IgD-negative memory B cell (primary cell): ENCODE measurements at regions not wholly inside any gene's neighbourhood (a gene's known extent, or its start where the extent isn't known, plus 50 kb on each side); places are given as distances from the start of the nearest gene placed in this dataset.

ENCODE experiments used
- H3K27ac Mint-ChIP-seq, 3 donors: one replicate each; pipeline ENCODE4 v1.8.0; 2020 to 2022; ENCODE audit warnings: mild to moderate bottlenecking in 3 of 3, mixed read lengths in 3 of 3, moderate library complexity in 1 of 3
- H3K27me3 Mint-ChIP-seq: one replicate; pipeline ENCODE4 v1.8.0; 2021; ENCODE audit warnings: mixed read lengths
- H3K36me3 Mint-ChIP-seq: one replicate; pipeline ENCODE4 v1.8.0; 2020; ENCODE audit warnings: mild to moderate bottlenecking, mixed read lengths
- H3K4me1 Mint-ChIP-seq, 3 donors: one replicate each; pipeline ENCODE4 v1.8.0; 2020 to 2022; ENCODE audit warnings: mixed read lengths in 3 of 3, mild to moderate bottlenecking in 1 of 3
- H3K4me3 Mint-ChIP-seq, 4 donors: one replicate each; pipeline ENCODE4 v1.8.0; 2020 to 2022; ENCODE audit warnings: mild to moderate bottlenecking in 4 of 4, mixed read lengths in 4 of 4, moderate library complexity in 3 of 4
- H3K9me3 Mint-ChIP-seq, 3 donors: one replicate each; pipeline ENCODE4 v1.8.0; 2020 to 2021; ENCODE audit warnings: mixed read lengths in 3 of 3, mild to moderate bottlenecking in 1 of 3

DNA sequence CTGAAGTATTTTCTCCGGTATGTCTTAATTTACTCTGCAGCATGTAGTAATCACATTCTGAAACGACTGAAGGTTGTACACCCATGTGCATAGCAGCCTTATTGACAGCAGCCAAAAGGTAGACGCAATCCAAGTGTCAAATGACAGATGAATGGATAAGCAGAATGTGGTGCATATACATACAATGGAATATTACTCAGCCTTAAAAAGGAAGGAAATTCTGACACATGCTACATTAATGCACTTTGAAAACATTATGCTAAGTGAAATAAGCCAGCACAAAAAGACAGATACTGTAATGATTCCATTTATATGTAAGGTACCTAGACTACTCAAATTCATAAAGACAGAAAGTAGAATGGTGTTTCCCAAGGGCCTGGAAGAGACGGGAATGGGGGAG lies 88.0 kb upstream of the EFEMP1 start:
- H3K4me3 Mint-ChIP-seq: no peak overlapping the region
- peaks cover 1% of the 10 kb centered on the region for H3K27me3 Mint-ChIP-seq
- H3K27ac Mint-ChIP-seq: no peak overlapping the region
- peaks cover 2 to 9% (median 7%) of the 10 kb centered on the region in 3 donors for H3K4me1 Mint-ChIP-seq
- H3K36me3 Mint-ChIP-seq: no peaks in the 10 kb centered on the region
- peaks cover 0 to 2% (median 0%) of the 10 kb centered on the region in 3 donors for H3K9me3 Mint-ChIP-seq

DNA sequence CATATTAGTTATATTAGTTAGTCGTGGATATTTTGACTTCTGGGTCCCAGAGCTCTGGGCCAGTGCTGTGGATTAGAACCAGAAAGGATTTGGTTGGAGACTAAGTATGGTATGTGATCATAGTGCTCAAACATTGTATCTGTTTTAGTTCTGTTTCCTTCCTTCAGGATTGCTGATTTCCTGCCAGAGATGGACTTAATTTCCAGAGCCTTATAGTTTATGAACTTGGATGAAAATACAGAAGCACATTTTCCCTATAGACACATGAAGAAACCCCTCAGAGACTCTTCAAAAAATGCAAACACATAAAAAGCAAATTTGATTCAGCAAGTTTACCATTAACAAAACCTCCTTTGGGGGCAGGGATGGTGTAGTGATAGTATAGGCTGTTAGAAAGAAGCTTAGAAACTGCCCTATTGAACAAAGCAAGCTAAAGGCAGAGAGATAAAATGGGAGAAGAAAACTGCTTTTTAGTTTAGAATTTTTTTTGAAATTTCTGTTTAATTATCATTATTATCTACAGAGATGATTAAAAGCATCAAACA lies 88.7 kb upstream of the EFEMP1 start:
- Mint-ChIP-seq H3K36me3 (no peaks in the 10 kb centered on the region), H3K4me3 (no peak overlapping the region), H3K9me3 (peaks cover 0 to 2% (median 0%) of the 10 kb centered on the region in 3 donors), H3K27me3 (peaks cover 1% of the 10 kb centered on the region), H3K27ac (no peak overlapping the region), H3K4me1 (peaks cover 2 to 9% (median 7%) of the 10 kb centered on the region in 3 donors)

DNA sequence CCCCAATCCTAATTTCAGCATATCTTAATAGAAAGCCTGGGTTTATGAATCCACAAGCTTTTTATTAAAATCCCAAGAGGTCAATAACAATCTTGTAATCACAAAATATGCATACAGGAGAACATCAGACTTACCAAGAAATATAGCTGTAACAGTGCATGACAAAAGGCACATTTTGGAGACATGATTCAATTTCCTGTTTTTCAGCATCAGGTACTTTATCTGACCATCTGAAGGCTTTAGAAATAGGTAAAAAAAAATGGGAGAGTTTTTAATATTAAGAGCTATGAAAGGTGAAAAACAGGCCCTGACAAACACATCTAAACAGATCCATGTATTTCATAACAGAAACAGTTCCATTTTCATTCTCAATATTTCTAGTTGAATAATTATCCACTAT lies 89.9 kb upstream of the EFEMP1 start:
- Mint-ChIP-seq H3K36me3 (no peaks in the 10 kb centered on the region), H3K27me3 (peaks cover 1% of the 10 kb centered on the region), H3K9me3 (peaks cover 0 to 2% (median 0%) of the 10 kb centered on the region in 3 donors), H3K4me1 (peaks cover 2 to 9% (median 7%) of the 10 kb centered on the region in 3 donors), H3K27ac (no peak overlapping the region), H3K4me3 (no peak overlapping the region)

DNA sequence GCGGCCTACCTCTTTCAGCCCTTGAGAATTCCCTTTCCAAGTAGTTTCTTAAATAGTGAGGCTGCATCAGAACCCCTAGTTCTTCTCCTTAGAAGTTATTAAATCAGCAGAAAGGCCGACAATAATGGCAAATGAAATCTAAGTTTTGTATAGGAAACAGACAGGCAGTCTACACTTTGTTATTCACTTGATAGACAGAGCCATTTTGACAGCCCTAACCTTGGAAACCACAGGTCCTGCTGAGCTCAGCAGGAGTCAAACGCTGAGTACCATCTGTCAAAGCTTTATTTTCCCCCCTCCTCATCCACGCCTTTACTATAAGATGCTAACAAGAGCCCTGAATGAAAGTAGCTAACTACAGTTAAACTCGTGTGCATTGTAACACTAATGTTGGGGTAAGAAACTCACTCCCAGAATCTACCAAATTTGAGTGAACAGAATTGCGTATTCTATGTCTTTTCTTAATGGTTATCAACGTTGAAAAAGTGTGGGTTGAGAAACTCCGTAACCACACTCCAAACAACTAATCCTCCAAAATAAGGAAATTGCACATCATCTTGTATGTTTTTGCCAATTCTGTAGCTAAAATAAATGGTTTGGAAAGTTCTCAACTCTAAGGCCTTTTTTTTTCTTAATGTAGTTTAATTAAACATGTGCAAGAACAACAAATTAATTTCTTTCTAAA lies 90.6 kb upstream of the EFEMP1 start:
- peaks cover 0 to 2% (median 0%) of the 10 kb centered on the region in 3 donors for H3K9me3 Mint-ChIP-seq
- H3K36me3 Mint-ChIP-seq: no peaks in the 10 kb centered on the region
- H3K4me1 Mint-ChIP-seq: peaks cover 2 to 9% (median 7%) of the 10 kb centered on the region in 3 donors
- no peak overlapping the region for H3K4me3 Mint-ChIP-seq
- no peak overlapping the region for H3K27ac Mint-ChIP-seq
- peaks cover 1% of the 10 kb centered on the region for H3K27me3 Mint-ChIP-seq

DNA sequence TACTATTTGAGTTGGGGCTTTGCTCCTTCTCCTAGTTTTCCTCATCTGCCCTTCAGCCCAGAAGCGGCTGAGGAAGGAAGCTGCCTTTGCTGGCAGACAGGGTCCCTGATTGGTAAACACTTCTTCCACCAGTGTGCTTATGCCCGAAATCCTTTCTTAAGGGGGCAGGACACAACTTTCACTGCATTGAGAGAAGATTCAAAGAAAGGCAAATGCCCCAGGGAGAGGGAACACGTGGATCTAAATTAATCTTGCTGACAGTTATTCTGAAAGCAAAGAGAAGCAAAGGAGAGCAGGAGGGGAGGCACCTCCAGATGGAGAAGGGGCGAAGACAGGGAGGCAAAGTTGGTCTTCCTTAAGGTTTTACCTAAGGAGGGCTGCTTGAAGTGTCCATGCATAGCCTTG lies 92.1 kb upstream of the EFEMP1 start:
- Mint-ChIP-seq H3K36me3 (no peaks in the 10 kb centered on the region), H3K9me3 (peaks cover 0 to 2% (median 0%) of the 10 kb centered on the region in 3 donors), H3K4me3 (peak overlapping the region in 2 of 4 donors; percentile 65 to 78), H3K27ac (peak overlapping the region in 1 of 3 donors; percentile 55), H3K27me3 (peaks cover 1% of the 10 kb centered on the region), H3K4me1 (peaks cover 2 to 9% (median 7%) of the 10 kb centered on the region in 3 donors)

DNA sequence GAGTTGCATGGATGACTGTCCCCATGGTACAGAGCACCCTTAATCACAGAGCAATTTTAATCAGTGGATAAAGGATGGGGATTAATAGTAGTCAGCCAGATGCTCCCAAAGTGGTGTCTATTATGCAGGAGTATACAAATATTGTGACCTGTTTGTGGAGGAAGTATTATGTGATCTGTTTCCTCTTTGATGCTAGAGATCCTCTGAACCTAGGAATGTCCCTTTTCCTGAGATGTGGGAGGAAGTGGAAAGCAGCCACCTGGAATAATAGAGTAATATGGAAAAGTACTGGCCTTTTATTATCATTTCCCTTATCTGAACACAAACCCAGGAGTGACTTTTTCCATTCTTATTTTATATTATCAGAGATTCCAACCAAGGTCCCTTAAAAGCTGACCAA lies 94.2 kb upstream of the EFEMP1 start:
- Mint-ChIP-seq H3K27ac (peak overlapping the region in 1 of 3 donors; percentile 39), H3K4me1 (peaks cover 2 to 9% (median 7%) of the 10 kb centered on the region in 3 donors), H3K36me3 (no peaks in the 10 kb centered on the region), H3K4me3 (no peak overlapping the region), H3K9me3 (no peaks in the 10 kb centered on the region), H3K27me3 (peaks cover 1% of the 10 kb centered on the region)

DNA sequence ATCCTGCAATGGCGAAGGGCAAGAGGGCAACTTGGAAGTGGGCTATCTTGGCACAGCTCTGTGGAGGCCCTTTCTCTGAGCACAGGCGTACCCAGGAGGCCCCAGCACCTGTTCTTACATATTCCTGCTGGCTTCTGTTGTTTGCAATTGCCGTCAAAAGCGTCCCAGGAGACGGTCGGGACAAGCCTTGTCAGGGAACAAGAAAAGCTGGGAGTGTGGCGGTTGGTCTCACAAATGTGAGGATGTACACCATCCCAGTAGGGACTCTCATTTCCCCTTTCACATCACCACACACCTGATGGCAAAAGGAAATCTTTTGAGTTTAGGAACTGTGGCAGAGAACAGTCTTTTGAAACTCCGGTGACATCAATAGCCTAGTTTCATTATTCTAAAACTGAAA lies 94.7 kb upstream of the EFEMP1 start:
- Mint-ChIP-seq H3K4me1 (peaks cover 2 to 9% (median 7%) of the 10 kb centered on the region in 3 donors), H3K9me3 (no peaks in the 10 kb centered on the region), H3K36me3 (no peaks in the 10 kb centered on the region), H3K27ac (no peak overlapping the region), H3K4me3 (no peak overlapping the region), H3K27me3 (peaks cover 1% of the 10 kb centered on the region)

DNA sequence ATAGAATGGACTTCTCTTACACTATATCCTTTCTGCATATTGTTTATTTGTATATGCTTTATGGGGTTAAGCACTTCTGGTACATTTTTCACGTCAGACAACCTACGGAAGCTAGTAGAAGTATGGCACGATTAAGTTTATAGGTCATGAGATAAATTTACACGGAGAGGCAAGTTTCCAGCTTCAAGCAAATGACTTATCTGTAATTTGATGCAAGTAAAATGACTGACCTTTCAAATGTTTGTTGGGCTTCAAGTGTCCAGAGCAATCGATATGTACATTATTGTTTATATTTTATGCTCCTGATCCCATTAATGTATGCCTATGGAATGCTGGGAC lies 97.5 kb upstream of the EFEMP1 start:
- no peak overlapping the region for H3K27ac Mint-ChIP-seq
- no peaks in the 10 kb centered on the region for H3K9me3 Mint-ChIP-seq
- no peaks in the 10 kb centered on the region for H3K27me3 Mint-ChIP-seq
- H3K36me3 Mint-ChIP-seq: no peaks in the 10 kb centered on the region
- no peak overlapping the region for H3K4me3 Mint-ChIP-seq
- H3K4me1 Mint-ChIP-seq: peaks cover 0 to 3% (median 2%) of the 10 kb centered on the region in 3 donors

DNA sequence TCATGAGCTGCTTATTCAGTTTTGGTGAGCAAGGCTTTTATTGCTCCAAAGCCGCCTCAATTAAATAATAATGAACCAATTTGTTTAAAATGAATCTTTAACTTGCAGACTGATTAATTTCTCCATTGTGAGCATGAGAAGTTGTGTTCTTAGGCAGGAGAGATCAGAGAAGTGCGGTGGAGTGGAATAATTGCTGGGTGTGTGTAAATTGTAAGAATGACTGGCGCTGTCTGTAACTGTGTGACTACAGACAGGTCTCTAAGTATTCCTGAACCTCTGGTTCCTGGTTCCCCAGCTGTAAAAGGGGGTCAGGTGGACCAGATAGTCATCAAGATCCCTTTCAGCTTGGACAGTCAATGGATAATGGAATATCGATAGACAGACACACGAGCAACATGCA lies 98.0 kb upstream of the EFEMP1 start:
- Mint-ChIP-seq H3K4me3 (no peak overlapping the region), H3K9me3 (no peaks in the 10 kb centered on the region), H3K4me1 (no peaks in the 10 kb centered on the region), H3K27ac (no peak overlapping the region), H3K36me3 (no peaks in the 10 kb centered on the region), H3K27me3 (no peaks in the 10 kb centered on the region)

DNA sequence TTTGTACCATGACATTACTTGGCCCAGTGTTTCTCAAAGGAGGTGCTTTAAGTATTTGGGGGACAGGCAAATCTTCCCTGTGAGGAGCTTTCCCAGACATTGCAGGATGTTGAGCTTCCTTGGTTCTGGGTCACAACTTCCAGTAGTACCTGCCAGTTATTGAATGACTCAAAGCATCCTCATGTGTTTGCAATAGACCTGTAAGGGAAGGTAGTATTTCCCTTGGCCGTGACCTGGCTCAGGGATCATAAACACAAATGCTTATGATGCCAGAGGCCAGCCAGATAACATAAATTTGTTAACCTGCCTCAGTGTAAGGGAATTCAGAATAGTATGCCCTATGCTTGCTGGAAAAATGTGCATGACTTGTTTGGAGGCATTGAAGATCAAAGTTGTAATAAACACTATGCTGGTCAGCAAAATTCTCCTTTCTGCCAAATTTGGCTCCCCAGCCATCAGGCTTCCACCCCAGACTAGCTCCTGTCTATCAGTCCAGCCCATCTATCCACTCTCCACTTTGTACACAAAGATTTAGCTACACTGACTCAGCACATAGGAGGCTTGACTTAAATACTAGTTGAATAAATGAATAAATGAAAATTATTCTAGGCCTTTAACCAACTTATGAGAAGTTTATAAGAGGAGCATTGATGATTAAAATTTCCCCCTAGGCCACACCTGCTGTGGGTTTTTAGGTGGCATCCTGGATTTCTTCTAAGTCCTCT lies 102.0 kb upstream of the EFEMP1 start:
- Mint-ChIP-seq H3K9me3 (no peaks in the 10 kb centered on the region), H3K27me3 (no peaks in the 10 kb centered on the region), H3K4me3 (no peak overlapping the region), H3K36me3 (no peaks in the 10 kb centered on the region), H3K4me1 (no peaks in the 10 kb centered on the region), H3K27ac (no peak overlapping the region)

DNA sequence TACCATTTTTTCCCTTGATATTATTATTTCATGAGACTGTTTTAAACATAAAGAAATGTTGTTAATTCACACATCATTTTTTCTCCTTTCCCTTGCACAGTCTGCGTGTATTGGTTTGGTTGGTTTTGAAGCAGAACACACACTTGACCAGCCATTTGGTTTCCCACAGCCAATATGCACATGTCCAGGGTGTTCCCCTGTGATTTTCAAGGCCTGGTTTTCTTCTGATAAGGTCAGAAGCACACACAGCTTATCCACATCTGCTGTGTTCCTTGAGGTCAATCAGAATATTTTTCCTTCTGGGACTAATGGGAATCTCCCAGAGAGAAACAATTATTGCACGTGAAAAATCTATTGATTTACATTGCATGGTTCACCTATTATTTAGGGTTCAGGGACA lies 103.2 kb upstream of the EFEMP1 start:
- H3K4me3 Mint-ChIP-seq: no peak overlapping the region
- no peak overlapping the region for H3K27ac Mint-ChIP-seq
- H3K4me1 Mint-ChIP-seq: no peaks in the 10 kb centered on the region
- no peaks in the 10 kb centered on the region for H3K36me3 Mint-ChIP-seq
- H3K27me3 Mint-ChIP-seq: no peaks in the 10 kb centered on the region
- H3K9me3 Mint-ChIP-seq: no peaks in the 10 kb centered on the region

DNA sequence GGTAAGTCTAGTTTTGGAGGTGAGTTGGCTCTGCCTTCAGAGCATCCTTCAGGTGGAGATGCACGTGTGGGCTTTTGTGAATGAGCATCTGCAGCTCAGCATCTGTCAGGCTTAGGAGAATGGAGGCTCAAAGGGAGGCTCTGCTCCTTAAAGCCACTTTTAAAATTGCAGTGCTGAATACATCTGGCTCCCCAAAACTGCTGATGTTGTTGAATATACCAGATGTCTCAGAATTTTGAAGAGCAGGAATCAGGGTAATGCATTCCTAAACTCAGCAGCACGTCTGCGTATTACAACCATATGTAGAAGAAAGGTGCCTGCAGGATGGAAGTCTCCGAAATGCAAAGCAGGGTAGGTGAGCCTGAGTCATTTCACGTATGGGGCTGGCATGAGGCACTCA lies 106.5 kb upstream of the EFEMP1 start:
- no peaks in the 10 kb centered on the region for H3K36me3 Mint-ChIP-seq
- no peak overlapping the region for H3K4me3 Mint-ChIP-seq
- no peaks in the 10 kb centered on the region for H3K4me1 Mint-ChIP-seq
- no peak overlapping the region for H3K27ac Mint-ChIP-seq
- H3K9me3 Mint-ChIP-seq: no peaks in the 10 kb centered on the region
- H3K27me3 Mint-ChIP-seq: no peaks in the 10 kb centered on the region

DNA sequence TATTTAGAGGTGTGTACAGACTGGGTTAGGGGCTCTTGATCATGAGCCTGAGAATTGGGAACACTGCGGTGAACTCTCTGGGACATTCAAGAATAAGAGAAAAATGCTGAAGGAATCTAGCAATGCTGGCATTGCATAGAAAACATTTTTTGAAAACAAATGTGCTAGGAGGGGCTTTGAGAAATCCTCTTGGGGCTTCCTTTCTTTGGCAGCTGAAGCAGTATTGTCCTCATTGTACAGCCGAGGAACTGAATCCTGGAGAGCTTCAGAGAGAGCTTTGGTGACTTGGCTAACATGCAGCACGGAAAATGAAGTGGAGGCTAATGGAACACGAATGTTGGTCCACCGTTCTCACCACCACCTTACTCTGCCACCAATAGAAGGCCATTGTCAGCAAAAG lies 107.3 kb upstream of the EFEMP1 start:
- Mint-ChIP-seq H3K27ac (no peak overlapping the region), H3K36me3 (no peaks in the 10 kb centered on the region), H3K4me3 (no peak overlapping the region), H3K27me3 (no peaks in the 10 kb centered on the region), H3K4me1 (no peaks in the 10 kb centered on the region), H3K9me3 (no peaks in the 10 kb centered on the region)

DNA sequence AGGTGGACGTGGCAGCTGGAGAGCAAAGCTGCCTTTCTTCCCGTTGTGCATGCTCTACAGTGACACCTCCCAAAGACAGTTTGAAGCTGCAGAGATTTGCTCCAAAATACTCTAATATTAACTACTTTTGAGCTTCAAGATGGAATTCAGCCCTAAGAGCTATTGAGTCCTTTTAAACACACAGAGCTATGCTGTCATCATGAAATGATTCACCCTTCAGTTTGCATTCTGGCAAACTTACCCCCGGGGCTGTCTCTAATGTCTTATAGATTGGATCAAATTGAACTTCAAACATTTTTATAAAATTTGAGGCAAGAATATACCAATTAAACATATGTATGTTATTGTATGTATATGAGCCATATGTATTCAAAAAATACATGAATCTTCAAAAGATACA lies 110.7 kb upstream of the EFEMP1 start:
- no peak overlapping the region for H3K27ac Mint-ChIP-seq
- no peaks in the 10 kb centered on the region for H3K36me3 Mint-ChIP-seq
- no peak overlapping the region for H3K4me3 Mint-ChIP-seq
- no peaks in the 10 kb centered on the region for H3K9me3 Mint-ChIP-seq
- H3K27me3 Mint-ChIP-seq: no peaks in the 10 kb centered on the region
- H3K4me1 Mint-ChIP-seq: no peaks in the 10 kb centered on the region

DNA sequence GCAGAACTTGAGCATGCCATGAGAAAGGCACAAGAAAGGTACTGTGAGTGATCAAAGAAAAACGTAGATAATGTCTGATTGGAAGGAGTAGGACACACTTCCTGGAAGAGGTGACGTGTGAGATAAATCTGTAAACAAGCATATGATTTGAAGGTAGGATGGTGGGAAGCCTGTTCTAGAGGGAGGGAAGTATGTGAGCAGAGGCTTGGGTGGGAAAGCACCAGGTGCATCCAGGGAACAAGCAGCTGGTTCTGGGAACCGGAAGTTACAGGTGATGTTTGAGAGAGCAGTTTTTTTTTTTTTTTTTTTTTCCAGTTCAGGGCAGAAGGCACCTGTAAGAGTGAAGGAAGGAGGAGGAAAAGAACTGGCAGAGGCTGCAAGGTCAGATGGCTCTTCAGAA lies 116.6 kb upstream of the EFEMP1 start:
- Mint-ChIP-seq H3K4me1 (no peaks in the 10 kb centered on the region), H3K9me3 (no peaks in the 10 kb centered on the region), H3K27me3 (peaks cover 4% of the 10 kb centered on the region), H3K27ac (no peak overlapping the region), H3K4me3 (no peak overlapping the region), H3K36me3 (no peaks in the 10 kb centered on the region)

DNA sequence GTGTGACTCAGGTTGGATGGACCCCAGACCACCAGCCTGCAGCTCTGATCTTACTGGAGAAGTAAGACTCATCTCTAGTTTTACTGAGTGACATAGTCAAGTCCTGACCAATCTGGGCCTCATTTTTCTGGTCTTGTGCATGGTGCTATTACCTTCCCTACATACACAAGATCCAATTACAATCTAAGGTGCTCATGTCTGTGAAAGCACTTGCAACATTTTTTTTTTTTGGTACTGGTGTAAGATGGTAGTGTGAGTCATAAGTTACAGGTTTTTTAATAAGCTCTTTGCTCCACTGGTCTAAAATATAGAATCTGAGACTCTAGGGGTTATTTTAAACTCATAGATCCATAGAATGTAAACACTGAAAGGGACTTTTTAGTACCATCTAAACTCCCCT lies 117.3 kb upstream of the EFEMP1 start:
- Mint-ChIP-seq H3K9me3 (no peaks in the 10 kb centered on the region), H3K27me3 (peaks cover 4% of the 10 kb centered on the region), H3K36me3 (no peaks in the 10 kb centered on the region), H3K27ac (no peak overlapping the region), H3K4me1 (no peaks in the 10 kb centered on the region), H3K4me3 (no peak overlapping the region)
